ENCODE measurements at regions not wholly inside any gene's neighbourhood (a gene's known extent, or its start where the extent isn't known, plus 50 kb on each side); places are given as distances from the start of the nearest gene placed in this dataset.

DNA sequence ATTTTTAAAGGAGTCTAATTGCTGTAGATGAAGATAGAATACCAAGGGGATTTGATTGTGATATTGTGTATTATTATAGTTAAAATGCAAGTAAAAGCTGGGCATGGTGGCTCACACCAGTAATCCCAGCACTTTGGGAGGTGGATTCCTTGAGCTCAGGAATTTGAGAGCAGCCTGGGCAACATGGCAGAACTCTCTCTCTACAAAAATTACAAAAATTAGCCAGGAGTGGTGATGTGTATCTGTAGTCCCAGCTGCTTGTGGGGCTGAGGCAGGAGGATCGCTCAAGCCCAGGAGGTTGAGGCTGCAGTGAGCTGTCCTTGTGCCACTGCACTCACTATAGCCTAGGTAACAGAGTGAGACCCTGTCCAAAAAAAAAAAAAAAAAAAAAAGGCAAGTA is 687.0 kb downstream of the NUP35 start:
- Histone ChIP-seq H3K9me3 (replicated peaks; ENCODE audit: control insufficient read depth, insufficient read depth, low read length) (peaks cover 2% of the 10 kb centered on the region), H3K4me3 (replicated peaks in 1 of 3; ENCODE audit: insufficient read depth in 1 of 3, low read depth in 1 of 3, low read length in 3 of 3) (no peak overlapping the region), H2AFZ (ENCODE audit: low read depth, low read length) (no peak overlapping the region), H3K4me1 (ENCODE audit: control insufficient read depth, extremely low read depth, insufficient read depth, low read length) (no peaks in the 10 kb centered on the region), H4K20me1 (replicated peaks; ENCODE audit: control insufficient read depth, extremely low read depth, insufficient read depth, low read length) (no peaks in the 10 kb centered on the region), H3K36me3 (ENCODE audit: control insufficient read depth in 2 of 2, extremely low read depth in 1 of 2, insufficient read depth in 2 of 2, low read length in 2 of 2) (no peaks in the 10 kb centered on the region), H3K9me1 (replicated peaks; ENCODE audit: control insufficient read depth, extremely low read depth, insufficient read depth, low read length) (no peaks in the 10 kb centered on the region), H3K27me3 (ENCODE audit: control insufficient read depth in 2 of 2, insufficient read depth in 2 of 2, low read length in 2 of 2) (no peaks in the 10 kb centered on the region), H3K79me2 (ENCODE audit: control insufficient read depth, insufficient read depth, low read length) (no peaks in the 10 kb centered on the region), H3K4me2 (ENCODE audit: insufficient read depth, low read length) (no peak overlapping the region), H3K27ac (ENCODE audit: insufficient read depth, low read depth, low read length) (no peak overlapping the region), H3K9ac (replicated peaks; ENCODE audit: extremely low read depth, insufficient read depth, low read length) (no peak overlapping the region)
- intact Hi-C loops (cut with micrococcal nuclease) = no loop called here
- BruUV-seq (replicated peaks) = no TSS peak
- FAIRE-seq (no peak), DNase-seq (ENCODE audit: low read depth, low spot score) (no peak)
- dilution Hi-C loops (cut with MboI; ENCODE audit: extremely low pct_ligation_motif_present, low sequenced_read_pairs) = no loop called here
- POLR2A ChIA-PET = no interaction called here
- TF ChIP-seq, protein P1, sequence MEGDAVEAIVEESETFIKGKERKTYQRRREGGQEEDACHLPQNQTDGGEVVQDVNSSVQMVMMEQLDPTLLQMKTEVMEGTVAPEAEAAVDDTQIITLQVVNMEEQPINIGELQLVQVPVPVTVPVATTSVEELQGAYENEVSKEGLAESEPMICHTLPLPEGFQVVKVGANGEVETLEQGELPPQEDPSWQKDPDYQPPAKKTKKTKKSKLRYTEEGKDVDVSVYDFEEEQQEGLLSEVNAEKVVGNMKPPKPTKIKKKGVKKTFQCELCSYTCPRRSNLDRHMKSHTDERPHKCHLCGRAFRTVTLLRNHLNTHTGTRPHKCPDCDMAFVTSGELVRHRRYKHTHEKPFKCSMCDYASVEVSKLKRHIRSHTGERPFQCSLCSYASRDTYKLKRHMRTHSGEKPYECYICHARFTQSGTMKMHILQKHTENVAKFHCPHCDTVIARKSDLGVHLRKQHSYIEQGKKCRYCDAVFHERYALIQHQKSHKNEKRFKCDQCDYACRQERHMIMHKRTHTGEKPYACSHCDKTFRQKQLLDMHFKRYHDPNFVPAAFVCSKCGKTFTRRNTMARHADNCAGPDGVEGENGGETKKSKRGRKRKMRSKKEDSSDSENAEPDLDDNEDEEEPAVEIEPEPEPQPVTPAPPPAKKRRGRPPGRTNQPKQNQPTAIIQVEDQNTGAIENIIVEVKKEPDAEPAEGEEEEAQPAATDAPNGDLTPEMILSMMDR (IDR thresholded peaks at IDR 0.05; ENCODE audit: extremely low read depth in 1 of 2, insufficient read depth in 1 of 2, low read depth in 1 of 2, low read length in 2 of 2) = no peak
- CTCF ChIA-PET = no interaction called here

DNA sequence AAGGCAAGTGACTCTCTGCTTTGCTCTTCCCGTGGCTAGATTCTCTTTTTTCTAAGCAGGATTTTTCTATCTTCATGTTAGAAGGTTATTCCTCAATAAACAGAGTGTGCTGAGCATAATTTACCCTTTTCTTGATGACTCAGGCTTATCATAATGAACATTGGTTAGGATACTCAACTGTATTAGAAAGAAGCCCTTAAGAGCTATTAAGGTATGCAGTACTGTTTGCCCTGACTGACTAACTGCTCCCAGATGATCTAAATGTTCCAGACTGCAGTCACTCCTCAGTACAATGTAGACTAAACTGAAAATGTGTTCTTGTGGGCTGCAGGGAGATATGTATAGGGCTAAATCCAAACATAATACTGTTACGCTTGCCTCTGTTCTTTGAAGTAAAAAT is 687.8 kb downstream of the NUP35 start:
- Histone ChIP-seq H2AFZ (ENCODE audit: low read depth, low read length) (no peak overlapping the region), H3K79me2 (ENCODE audit: control insufficient read depth, insufficient read depth, low read length) (no peaks in the 10 kb centered on the region), H4K20me1 (replicated peaks; ENCODE audit: control insufficient read depth, extremely low read depth, insufficient read depth, low read length) (no peaks in the 10 kb centered on the region), H3K4me3 (replicated peaks in 1 of 3; ENCODE audit: insufficient read depth in 1 of 3, low read depth in 1 of 3, low read length in 3 of 3) (no peak overlapping the region), H3K4me1 (ENCODE audit: control insufficient read depth, extremely low read depth, insufficient read depth, low read length) (no peaks in the 10 kb centered on the region), H3K27me3 (ENCODE audit: control insufficient read depth in 2 of 2, insufficient read depth in 2 of 2, low read length in 2 of 2) (no peaks in the 10 kb centered on the region), H3K9ac (replicated peaks; ENCODE audit: extremely low read depth, insufficient read depth, low read length) (no peak overlapping the region), H3K9me1 (replicated peaks; ENCODE audit: control insufficient read depth, extremely low read depth, insufficient read depth, low read length) (no peaks in the 10 kb centered on the region), H3K36me3 (ENCODE audit: control insufficient read depth in 2 of 2, extremely low read depth in 1 of 2, insufficient read depth in 2 of 2, low read length in 2 of 2) (no peaks in the 10 kb centered on the region), H3K4me2 (ENCODE audit: insufficient read depth, low read length) (no peak overlapping the region), H3K9me3 (replicated peaks; ENCODE audit: control insufficient read depth, insufficient read depth, low read length) (peaks cover 2% of the 10 kb centered on the region), H3K27ac (ENCODE audit: insufficient read depth, low read depth, low read length) (no peak overlapping the region)
- no TSS peak for BruUV-seq (replicated peaks)
- POLR2A ChIA-PET = no interaction called here
- CTCF ChIA-PET = interaction anchor here (0.5 kb wide), 1 partner anchor 1566 kb away, joined by 3 read pairs; no protein-coding TSS in a partner anchor
- intact Hi-C loops (cut with micrococcal nuclease) = no loop called here
- TF ChIP-seq POLR2A (IDR thresholded peaks at IDR 0.05; ENCODE audit: low read depth, low read length) (no peak), GATA2 (IDR thresholded peaks at IDR 0.05; ENCODE audit: insufficient read depth, insufficient read length, low read depth, low read length) (no peak), FOS (IDR thresholded peaks at IDR 0.05; ENCODE audit: borderline replicate concordance, insufficient read depth, low read length) (no peak), POLR2AphosphoS5 (IDR thresholded peaks at IDR 0.05; ENCODE audit: insufficient read depth, low read depth, low read length) (no peak), MYC (IDR thresholded peaks at IDR 0.05; ENCODE audit: low read depth, low read length) (no peak), EZH2 (IDR thresholded peaks at IDR 0.05; ENCODE audit: borderline replicate concordance, low read depth, low read length, severe bottlenecking) (no peak), JUN (IDR thresholded peaks at IDR 0.05; ENCODE audit: borderline replicate concordance, insufficient read depth, insufficient read length, low read depth) (no peak)
- TF ChIP-seq, protein P1 (IDR thresholded peaks at IDR 0.05; ENCODE audit: extremely low read depth in 1 of 2, insufficient read depth in 1 of 2, low read depth in 1 of 2, low read length in 2 of 2) = no peak
- TF ChIP-seq, protein P2, sequence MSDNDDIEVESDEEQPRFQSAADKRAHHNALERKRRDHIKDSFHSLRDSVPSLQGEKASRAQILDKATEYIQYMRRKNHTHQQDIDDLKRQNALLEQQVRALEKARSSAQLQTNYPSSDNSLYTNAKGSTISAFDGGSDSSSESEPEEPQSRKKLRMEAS (IDR thresholded peaks at IDR 0.05; ENCODE audit: insufficient read depth, insufficient read length) = no peak
- FAIRE-seq = no peak
- dilution Hi-C loops (cut with MboI; ENCODE audit: extremely low pct_ligation_motif_present, low sequenced_read_pairs) = no loop called here
- no peak for DNase-seq (ENCODE audit: low read depth, low spot score)

Data from endothelial cell of umbilical vein (primary cell).